Mesodermal cell (in vitro differentiated cells): ENCODE measurements at regions not wholly inside any gene's neighbourhood (a gene's known extent, or its start where the extent isn't known, plus 50 kb on each side); places are given as distances from the start of the nearest gene placed in this dataset.

Source experiments
- H3K27ac ChIP-seq: 2 replicates; pipeline ENCODE4 v1.7.0; 2013; ENCODE audit warnings: mild to moderate bottlenecking, low read depth, low read length, moderate library complexity; ENCODE audit not compliant: severe bottlenecking
- H3K36me3 ChIP-seq: 2 replicates; pipeline ENCODE4 v1.7.1; 2013; ENCODE audit warnings: mild to moderate bottlenecking, low read length, moderate library complexity; ENCODE audit not compliant: control insufficient read depth, insufficient read depth
- H3K4me1 ChIP-seq: one replicate; pipeline ENCODE4 v1.7.1; 2013; ENCODE audit warnings: mild to moderate bottlenecking, low read length; ENCODE audit not compliant: insufficient read depth, control insufficient read depth, poor library complexity, severe bottlenecking
- H3K4me3 ChIP-seq: 2 replicates; pipeline ENCODE4 v1.7.0; 2013; ENCODE audit warnings: low read length, control low read depth, mild to moderate bottlenecking; ENCODE audit not compliant: insufficient read depth, poor library complexity, severe bottlenecking; ENCODE audit errors: extremely low read depth
- H3K9me3 ChIP-seq: 2 replicates; pipeline ENCODE4 v1.7.1; 2013; ENCODE audit warnings: mild to moderate bottlenecking, low read length, moderate library complexity; ENCODE audit not compliant: control insufficient read depth
- WGBS, 2 experiments: methylation state at CpG; one replicate each; pipeline ENCODE4 v1.1.5; 2013; ENCODE audit warnings: missing lambda C conversion rate in 2 of 2; ENCODE audit not compliant: insufficient coverage in 2 of 2; 5-methylcytosine and 5-hydroxymethylcytosine counted together

GRCh38 chrX:25181775-25182174, 166.0 kb upstream of the ARX start:
- WGBS, 2 experiments: no CpG with 5 or more reads among the region's 4 CpGs
- Histone ChIP-seq H3K4me3 (no peak overlapping the region), H3K4me1 (no peaks in the 10 kb centered on the region), H3K36me3 (no peaks in the 10 kb centered on the region), H3K9me3 (no peaks in the 10 kb centered on the region), H3K27ac (no peak overlapping the region)

DNA sequence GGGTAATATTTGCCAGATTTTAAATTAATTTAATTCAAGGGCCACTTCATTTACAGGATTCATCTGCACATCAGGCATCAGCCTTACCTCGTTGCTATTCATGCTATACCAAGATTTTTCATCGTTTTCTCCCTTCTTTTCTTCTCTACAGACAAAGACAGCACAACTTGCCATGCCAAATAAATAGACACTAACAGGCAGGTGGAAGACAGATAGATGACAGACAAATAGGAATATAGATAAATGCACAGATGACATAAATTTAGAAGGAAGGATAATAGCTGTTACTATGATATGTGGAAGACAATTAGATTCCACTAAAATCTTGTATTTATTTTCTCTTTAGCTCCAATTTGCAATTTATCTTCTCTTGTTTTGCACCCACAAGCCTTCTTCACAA, 164.5 kb upstream of the ARX start:
- no peak overlapping the region for H3K27ac ChIP-seq
- H3K4me3 ChIP-seq: no peak overlapping the region
- no CpG with 5 or more reads among the region's 2 CpGs for WGBS, 2 experiments
- no peaks in the 10 kb centered on the region for H3K9me3 ChIP-seq
- no peaks in the 10 kb centered on the region for H3K4me1 ChIP-seq
- no peaks in the 10 kb centered on the region for H3K36me3 ChIP-seq

DNA sequence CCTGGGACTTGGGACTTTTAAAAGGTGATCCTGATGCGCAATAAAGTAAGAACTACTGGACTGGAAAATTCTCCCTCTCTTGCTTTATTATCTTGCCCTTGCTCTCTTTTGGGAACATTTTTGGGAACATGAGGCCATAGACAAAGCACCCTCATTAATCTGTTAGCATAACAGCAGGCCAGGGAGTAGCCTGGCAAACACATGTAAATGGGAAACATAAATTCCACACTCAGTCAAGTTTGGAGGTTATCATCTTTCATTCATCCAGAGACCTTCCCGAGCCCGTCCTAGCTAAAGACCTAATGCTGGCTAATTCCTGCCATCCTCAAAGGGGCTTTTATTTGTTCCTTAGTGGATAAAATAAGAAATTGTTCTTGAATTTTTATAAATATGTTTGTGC, 162.8 kb upstream of the ARX start:
- Histone ChIP-seq H3K9me3 (no peaks in the 10 kb centered on the region), H3K4me3 (no peak overlapping the region), H3K36me3 (no peaks in the 10 kb centered on the region), H3K4me1 (peaks cover 3% of the 10 kb centered on the region), H3K27ac (no peak overlapping the region)
- no CpG with 5 or more reads among the region's 3 CpGs for WGBS, 2 experiments

DNA sequence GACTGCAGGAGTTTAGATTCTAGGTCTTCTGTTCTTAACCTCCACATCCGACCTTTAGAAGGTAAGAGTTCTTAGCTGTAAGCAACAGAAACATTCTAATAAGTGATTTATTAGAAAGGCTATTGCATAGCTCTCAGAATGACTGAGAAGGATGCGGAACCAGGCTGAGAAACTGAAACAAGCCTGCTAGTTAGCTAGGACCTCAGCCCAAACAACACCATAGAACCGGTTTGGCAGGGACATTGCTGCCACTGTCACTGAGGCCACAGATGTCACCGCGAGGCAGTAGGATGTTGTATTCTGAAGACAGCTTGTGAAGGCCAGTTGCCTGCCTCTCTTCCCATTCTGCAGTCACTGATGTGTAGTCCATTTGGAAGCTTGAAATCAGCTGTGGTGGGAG, 160.0 kb upstream of the ARX start:
- WGBS, 2 experiments: 100% methylated on average over 1 of the region's 5 CpGs; no CpG with 5 or more reads in 1 of the 2 experiments
- Histone ChIP-seq H3K36me3 (no peaks in the 10 kb centered on the region), H3K27ac (no peak overlapping the region), H3K4me3 (no peak overlapping the region), H3K9me3 (no peaks in the 10 kb centered on the region), H3K4me1 (peaks cover 3% of the 10 kb centered on the region)

DNA sequence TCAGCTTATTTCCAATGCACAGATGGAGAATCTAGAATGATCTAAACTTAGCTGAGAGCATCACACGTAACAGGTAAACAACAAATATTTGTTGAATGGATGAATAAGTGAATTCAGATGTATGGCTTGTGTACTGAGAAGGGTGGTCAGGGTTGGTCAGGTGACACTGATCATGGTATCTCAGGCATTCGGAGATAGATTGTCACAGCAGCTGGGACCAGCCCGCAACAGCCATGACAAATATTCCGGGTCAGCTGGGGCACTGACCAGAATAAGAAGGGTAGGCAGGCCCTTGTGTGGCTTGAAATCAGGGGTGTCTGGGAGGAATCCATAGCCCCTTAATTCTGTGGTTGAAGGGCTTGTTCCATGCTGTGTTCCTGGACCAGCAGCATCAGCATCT, 159.4 kb upstream of the ARX start:
- Histone ChIP-seq H3K36me3 (no peaks in the 10 kb centered on the region), H3K4me1 (peaks cover 3% of the 10 kb centered on the region), H3K27ac (no peak overlapping the region), H3K9me3 (no peaks in the 10 kb centered on the region), H3K4me3 (no peak overlapping the region)
- 100% methylated on average over 3 of the region's 4 CpGs; no CpG with 5 or more reads in 1 of the 2 experiments for WGBS, 2 experiments

DNA sequence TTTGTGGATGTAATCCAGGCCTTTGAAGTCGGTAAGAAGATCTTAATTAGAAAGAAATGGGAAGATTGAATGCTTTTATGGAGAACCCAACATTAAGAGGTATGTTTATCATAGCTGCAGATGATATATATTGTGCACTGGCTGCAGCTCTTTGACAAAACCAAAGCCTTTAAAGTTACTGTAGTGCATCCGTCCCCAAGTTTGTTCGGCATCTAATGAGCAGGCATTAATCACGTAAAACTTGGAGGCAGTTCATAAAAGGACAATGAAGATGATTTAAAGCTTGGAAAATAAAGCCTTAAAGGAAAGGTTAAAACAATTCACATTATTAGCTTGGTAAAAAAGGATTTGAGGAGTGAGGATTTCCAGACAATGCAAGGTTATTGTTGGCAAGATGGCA, 150.8 kb upstream of the ARX start:
- no peaks in the 10 kb centered on the region for H3K36me3 ChIP-seq
- WGBS, 2 experiments: no CpG with 5 or more reads among the region's 4 CpGs
- no peak overlapping the region for H3K27ac ChIP-seq
- no peaks in the 10 kb centered on the region for H3K9me3 ChIP-seq
- H3K4me1 ChIP-seq: no peaks in the 10 kb centered on the region
- H3K4me3 ChIP-seq: no peak overlapping the region

DNA sequence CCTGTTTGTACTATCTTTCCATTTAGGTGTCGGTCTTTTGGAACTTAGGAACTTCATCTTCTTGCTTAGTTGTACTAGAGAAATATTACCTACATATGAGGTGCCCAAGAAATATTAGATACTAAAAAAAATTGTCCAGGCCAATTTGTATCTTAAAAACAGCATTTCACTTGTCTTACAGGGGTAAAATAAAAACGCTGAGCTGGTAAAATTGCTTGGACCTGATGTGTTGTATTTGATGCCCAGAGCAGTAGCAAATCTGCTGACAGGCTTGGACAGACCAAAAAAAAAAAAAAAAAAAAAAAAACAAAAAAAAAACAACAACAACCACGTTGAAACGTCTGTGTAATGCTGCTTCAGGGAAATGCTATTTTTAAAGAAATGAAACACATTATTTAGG, 150.4 kb upstream of the ARX start:
- Histone ChIP-seq H3K4me1 (no peaks in the 10 kb centered on the region), H3K36me3 (no peaks in the 10 kb centered on the region), H3K9me3 (no peaks in the 10 kb centered on the region), H3K27ac (no peak overlapping the region), H3K4me3 (no peak overlapping the region)
- WGBS, 2 experiments: no CpG with 5 or more reads among the region's 4 CpGs

DNA sequence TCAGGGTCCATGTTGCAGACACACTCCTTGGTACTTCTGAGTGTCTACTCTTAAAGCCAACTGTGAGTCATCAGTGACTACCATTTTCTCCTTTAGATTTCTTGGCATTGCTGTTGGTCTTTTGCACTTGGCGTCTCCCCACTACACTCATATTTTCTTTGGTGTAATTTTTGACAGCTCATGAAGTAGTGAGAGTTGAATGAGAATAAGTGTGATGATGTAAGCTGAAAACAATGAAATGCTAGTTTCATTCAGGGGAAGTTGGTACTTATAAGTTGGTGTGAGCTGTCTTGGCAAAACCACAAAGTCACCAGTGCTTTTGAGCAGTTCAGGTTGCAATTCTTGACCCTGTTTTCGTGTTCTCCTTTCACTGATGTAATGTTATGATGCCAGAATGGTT, 142.9 kb upstream of the ARX start:
- no peak overlapping the region for H3K4me3 ChIP-seq
- WGBS, 2 experiments: no CpG with 5 or more reads among the region's 2 CpGs
- no peaks in the 10 kb centered on the region for H3K4me1 ChIP-seq
- no peaks in the 10 kb centered on the region for H3K9me3 ChIP-seq
- no peak overlapping the region for H3K27ac ChIP-seq
- H3K36me3 ChIP-seq: no peaks in the 10 kb centered on the region

GRCh38 chrX:25156832-25157231, 141.1 kb upstream of the ARX start:
- no peaks in the 10 kb centered on the region for H3K9me3 ChIP-seq
- no peaks in the 10 kb centered on the region for H3K4me1 ChIP-seq
- no peak overlapping the region for H3K4me3 ChIP-seq
- no peak overlapping the region for H3K27ac ChIP-seq
- no peaks in the 10 kb centered on the region for H3K36me3 ChIP-seq
- no CpG with 5 or more reads among the region's 3 CpGs for WGBS, 2 experiments

GRCh38 chrX:25156323-25156722, 140.6 kb upstream of the ARX start:
- Histone ChIP-seq H3K36me3 (no peaks in the 10 kb centered on the region), H3K4me3 (no peak overlapping the region), H3K9me3 (no peaks in the 10 kb centered on the region), H3K4me1 (no peaks in the 10 kb centered on the region), H3K27ac (no peak overlapping the region)
- no CpG with 5 or more reads among the region's 3 CpGs for WGBS, 2 experiments

GRCh38 chrX:25154168-25154567, 138.4 kb upstream of the ARX start:
- H3K4me1 ChIP-seq: no peaks in the 10 kb centered on the region
- no peak overlapping the region for H3K27ac ChIP-seq
- no peaks in the 10 kb centered on the region for H3K36me3 ChIP-seq
- no peaks in the 10 kb centered on the region for H3K9me3 ChIP-seq
- 90% methylated on average over 2 of the region's 3 CpGs; no CpG with 5 or more reads in 1 of the 2 experiments for WGBS, 2 experiments
- no peak overlapping the region for H3K4me3 ChIP-seq

DNA sequence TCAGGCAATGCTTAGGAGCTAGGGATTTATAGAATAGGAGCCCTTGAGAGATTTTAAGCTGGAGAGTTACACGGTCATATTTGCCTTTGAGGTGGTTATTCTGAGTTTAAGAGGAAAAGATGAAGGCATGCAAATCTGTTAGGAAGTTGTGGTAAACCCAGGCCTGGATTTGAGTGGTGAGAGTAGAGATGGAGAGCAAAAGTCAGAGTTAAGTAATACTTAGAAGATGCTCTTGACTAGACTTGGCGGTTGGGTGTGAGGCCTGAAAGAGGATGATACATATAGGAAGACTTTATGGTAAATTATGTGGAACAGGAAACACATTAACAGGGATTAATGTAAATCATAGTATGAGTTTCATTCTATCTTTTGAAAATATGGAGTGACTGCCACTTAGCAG, 136.0 kb upstream of the ARX start:
- H3K9me3 ChIP-seq: no peaks in the 10 kb centered on the region
- no peak overlapping the region for H3K27ac ChIP-seq
- H3K4me1 ChIP-seq: no peaks in the 10 kb centered on the region
- WGBS, 2 experiments: 100% methylated on average over 2 of the region's 2 CpGs; no CpG with 5 or more reads in 1 of the 2 experiments
- no peaks in the 10 kb centered on the region for H3K36me3 ChIP-seq
- no peak overlapping the region for H3K4me3 ChIP-seq
